NT2/D1 (cell line): ENCODE measurements at regions not wholly inside any gene's neighbourhood (a gene's known extent, or its start where the extent isn't known, plus 50 kb on each side); places are given as distances from the start of the nearest gene placed in this dataset.

Source experiments
- SUZ12 ChIP-seq: IDR thresholded peaks from 2 replicates; pipeline ENCODE4 v1.6.1; 2011; ENCODE audit not compliant: insufficient read length, insufficient read depth; ENCODE audit errors: extremely low read depth
- YY1 ChIP-seq: IDR thresholded peaks from 2 replicates; pipeline ENCODE4 v1.6.1; 2011; ENCODE audit not compliant: insufficient read length, insufficient read depth
- ZNF274 ChIP-seq: IDR thresholded peaks from 2 replicates; pipeline ENCODE4 v1.6.1; 2011; ENCODE audit warnings: mild to moderate bottlenecking, low read depth, low read length

GRCh38 chr20:40600441-40601219 is 88.4 kb downstream of the MAFB start:
- TF ChIP-seq SUZ12 (no peak), ZNF274 (no peak), YY1 (no peak)
